Prostate gland (tissue), 2 donors: ENCODE measurements at regions not wholly inside any gene's neighbourhood (a gene's known extent, or its start where the extent isn't known, plus 50 kb on each side); places are given as distances from the start of the nearest gene placed in this dataset.

Experiments
- CTCF ChIP-seq, 4 experiments: fragments of 200-600 bp in 2 of 4; fragments of 450-650 bp in 2 of 4; sonication (generic) in 2 of 4; IDR thresholded peaks; 1 replicate in 3 of 4; 2 replicates in 1 of 4; pipeline ENCODE4 v1.5.1; 2016 to 2019; ENCODE audit warnings: antibody characterized with exemption in 4 of 4, mild to moderate bottlenecking in 2 of 4, moderate library complexity in 2 of 4
- POLR2A ChIP-seq: fragments of 450-650 bp; IDR thresholded peaks from one replicate; pipeline ENCODE4 v1.6.1; 2016; ENCODE audit warnings: antibody characterized with exemption, mild to moderate bottlenecking
- POLR2AphosphoS5 ChIP-seq: sonication (generic); formaldehyde crosslinking; IDR thresholded peaks from one replicate; pipeline ENCODE4 v1.6.1; 2017; ENCODE audit warnings: antibody characterized with exemption

DNA sequence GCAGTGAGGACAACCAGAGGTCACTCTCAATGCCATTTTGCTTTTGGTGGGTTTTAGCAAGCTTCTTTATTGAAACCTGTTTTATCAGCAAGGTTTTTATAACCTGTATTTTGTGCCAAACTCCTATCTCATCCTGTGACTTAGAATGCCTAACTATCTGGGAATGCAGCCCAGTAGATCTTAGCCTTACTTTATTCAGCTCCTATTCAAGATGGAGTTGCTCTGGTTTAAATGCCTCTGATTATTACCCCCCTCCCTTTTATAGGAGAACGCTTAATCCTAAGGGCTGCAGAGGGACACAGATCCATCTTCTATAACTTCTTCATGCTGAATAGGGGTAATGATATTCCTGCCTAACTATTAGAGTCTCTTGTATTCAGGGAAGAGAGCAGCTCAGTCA, 179.1 kb downstream of the KIF18A start:
- TF ChIP-seq CTCF (IDR thresholded peaks at IDR 0.05) (no peak), POLR2AphosphoS5 (no peak), POLR2A (no peak)
